AG08395 (cell line): ENCODE measurements at regions not wholly inside any gene's neighbourhood (a gene's known extent, or its start where the extent isn't known, plus 50 kb on each side); places are given as distances from the start of the nearest gene placed in this dataset.
A peak's percentile ranks its signal among the peaks of the same experiment; 100 is the strongest.

Experiments used
- DNase-seq: peaks from one replicate; pipeline ENCODE4 v3.0.0; 2012; ENCODE audit warnings: mixed read lengths, low spot score

DNA sequence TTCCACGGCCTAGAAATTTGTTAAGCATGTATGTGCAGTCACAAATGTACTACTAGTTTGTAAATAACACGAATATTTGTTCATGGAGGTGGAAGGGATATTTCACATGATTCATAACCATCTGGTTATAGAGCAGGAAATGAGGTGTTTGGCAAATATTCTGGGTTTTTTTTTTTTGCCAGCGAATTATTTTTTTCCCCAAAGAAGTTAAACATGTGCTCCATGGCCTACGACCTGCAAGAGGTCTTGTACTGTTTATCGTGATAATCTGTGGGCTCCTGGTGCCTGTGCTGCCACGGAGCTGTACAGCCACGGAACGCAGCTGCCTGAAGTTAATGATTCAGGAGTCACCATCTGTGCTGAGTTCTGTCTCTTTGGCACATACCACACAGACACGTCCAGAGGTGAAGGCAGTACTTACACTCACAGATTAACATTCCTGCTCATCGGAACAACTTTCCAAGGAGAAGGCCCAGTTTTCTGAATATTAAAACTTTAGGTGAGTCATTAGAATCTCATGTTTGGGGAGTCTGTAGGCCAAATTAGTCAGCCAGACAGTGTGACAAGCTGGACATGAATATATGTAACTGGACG, 156.3 kb downstream of the TMX1 start:
- DNase-seq = peak; percentile 63

DNA sequence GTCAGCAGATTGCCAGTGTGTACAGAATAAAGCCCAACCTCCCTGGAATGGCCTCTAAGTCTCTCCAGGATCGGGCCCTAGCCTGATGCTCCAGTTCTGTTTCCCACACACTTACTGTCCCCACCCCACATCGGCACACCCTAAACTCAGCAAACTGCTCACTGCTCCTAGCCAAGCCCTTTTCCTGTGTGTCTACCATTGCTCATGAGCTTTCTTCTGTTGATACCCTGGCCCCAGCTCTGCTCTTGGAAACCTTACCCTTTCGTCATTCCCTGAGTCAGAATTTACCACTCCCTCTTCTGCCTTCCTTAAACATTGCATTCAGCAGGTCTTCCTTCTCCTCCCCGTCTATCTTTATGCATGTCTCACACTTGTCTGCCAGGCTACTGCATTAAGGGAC, 158.9 kb downstream of the TMX1 start:
- peak; percentile 35 for DNase-seq

DNA sequence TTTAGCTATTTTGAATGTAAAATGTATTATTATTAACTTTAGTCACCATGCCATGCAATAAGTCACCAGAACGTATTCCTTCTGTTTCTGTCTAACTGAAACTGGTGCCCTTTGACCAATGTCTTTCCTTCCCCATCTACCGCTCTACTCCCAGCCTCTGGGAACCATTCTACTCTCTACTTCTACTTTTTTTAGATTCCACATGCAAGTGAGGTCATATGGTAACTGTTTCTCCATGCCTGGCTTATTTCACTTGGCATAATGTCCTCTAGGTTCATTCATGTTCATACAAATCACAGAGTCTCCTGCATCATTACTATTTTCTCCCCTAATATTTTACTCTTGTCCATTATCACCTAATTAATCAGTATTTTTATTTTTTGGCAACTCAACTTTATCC, 160.1 kb downstream of the TMX1 start:
- DNase-seq = no peak

DNA sequence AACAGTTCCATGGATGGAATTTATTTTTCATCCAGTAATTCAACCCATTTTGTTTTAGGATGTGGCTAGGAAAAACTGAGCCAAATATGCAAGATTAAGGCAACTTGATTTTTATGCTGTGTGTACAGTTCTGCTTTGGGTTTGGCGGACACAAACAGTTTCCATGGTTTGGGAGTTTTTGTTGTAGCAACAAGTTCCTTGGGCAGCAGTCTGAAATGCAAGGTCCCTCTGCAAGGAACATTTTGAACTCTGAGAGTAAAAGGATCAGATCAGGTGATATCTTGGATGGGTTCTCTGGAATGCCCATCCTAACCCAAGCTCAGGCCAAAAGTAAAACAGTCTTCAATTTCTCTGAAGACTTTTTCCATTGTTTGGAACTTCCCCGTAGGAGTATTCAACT, 161.2 kb downstream of the TMX1 start:
- DNase-seq = no peak

DNA sequence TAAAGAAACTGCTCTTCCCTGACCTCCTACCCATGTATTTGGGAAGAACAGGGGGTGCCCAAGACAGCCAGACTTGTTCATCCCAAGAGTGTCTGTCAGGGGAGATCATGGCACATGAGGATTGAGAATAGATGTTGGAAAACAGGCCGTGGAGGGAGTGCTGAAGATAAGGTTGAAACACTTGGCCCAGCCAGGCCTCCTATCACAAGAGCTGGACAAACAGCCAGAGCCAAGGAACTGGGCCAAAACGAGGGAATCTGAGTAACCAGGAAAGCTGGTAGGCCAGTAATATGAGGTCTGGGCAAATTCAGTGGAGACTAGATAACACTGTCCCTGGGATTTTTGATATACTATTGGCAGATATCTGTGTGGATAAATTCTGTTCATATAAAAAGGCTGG, 161.7 kb downstream of the TMX1 start:
- DNase-seq = no peak

DNA sequence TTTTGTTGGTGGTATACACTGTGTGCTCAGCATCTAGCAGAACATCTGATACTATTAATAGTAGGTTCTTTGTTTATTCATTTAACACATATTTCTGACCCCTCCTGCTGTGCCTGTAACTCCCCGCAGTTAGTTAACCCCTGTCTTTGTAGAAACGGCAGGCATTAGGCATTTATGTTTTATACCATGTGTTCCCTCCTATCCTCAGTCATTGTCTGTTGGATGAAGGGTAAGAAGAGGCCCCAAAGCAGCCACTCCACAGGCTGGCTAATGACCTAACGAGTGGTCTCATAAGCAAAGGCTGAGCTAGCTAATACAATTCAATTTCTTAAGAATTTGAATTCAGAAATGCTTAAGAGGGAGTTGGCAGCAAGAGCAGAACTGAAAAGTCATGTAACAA, 170.8 kb downstream of the TMX1 start:
- DNase-seq = no peak

DNA sequence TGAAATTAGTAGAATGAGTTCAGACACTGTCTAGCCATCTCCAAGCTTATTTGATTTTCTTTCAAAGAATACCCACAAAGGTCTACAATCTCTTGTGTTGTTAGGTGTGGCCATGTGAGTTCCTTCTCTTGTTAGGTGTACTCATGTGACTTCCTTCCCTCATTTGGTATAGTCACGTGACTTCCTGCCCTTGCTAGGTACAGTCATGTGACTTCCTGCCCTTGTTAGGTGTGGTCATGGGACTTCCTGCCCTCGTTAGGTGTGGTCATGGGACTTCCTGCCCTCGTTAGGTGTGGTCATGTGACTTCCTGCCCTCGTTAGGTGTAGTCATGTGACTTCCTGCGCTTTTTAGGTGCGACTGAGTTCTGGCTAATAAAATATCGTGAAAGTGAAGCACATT, 179.6 kb downstream of the TMX1 start:
- no peak for DNase-seq

DNA sequence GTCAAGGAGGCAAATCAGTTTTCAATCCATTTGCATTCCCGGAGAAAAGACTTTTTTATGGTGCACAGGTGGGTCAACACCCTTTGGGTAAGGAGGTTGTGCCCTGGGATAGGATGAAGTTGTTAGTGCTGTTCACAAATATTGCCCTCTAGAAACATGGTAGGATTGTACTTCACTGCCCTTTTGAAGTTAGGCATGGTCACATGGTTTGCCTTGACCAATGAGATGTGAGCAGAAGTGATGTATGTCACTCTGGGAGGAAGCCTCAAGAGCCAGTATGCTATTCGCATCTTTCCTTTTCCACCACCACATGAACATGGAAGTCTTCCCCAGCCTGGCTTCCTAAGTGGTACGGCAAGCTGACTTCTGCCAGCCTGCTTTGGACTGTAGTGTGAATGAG, 182.7 kb downstream of the TMX1 start:
- no peak for DNase-seq

DNA sequence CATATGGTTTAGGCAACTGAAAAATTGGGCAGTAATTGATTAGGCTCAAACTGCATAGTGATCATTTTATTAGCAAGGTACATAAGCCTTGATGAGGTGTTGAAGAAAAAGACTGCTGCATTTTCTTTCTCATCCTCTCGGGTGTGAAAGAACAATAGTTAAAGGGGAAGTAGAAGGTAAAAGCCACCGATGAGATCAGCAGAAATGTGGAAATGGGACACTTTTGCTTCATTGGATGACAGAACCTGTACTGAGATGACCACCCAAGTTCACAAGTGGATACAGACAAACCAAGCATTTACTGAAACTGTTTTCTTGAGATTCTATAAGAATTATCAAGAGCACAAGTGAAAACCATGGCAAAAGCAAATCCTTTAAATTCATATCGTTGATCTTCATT, 184.0 kb downstream of the TMX1 start:
- DNase-seq = no peak

DNA sequence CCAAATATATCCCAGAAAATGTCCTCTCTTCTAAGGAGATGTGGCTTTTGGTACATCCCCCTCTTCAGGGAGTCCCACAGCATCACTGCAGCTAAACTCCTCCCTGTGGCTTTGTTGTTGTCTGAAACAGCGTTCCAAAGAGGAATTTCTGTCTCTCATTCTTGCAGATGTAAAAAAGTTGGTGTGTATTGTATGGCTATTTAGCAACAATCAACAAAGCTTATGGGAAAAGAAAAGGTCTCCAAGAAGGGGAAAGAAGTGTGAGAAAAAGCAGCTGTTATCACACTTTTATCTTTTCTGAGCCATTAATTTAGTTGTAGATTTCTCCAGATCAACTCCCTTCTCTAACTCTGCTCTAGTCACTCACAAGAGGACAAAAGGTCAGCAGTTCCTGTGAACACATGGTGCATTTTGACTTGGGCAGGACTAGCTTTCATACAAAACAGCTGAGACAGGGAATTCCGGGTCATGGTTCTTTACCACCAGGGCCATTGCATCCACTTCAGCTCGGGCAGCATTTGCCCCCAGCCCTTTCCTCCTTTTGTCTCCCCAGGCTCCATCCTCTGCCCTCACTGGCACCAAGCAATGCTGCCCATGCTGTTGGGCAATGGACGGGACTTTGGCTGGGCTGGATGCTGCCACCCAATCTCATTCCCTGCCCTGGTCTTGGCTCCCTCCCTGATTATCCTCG, 184.7 kb downstream of the TMX1 start:
- peak; percentile 76 for DNase-seq

DNA sequence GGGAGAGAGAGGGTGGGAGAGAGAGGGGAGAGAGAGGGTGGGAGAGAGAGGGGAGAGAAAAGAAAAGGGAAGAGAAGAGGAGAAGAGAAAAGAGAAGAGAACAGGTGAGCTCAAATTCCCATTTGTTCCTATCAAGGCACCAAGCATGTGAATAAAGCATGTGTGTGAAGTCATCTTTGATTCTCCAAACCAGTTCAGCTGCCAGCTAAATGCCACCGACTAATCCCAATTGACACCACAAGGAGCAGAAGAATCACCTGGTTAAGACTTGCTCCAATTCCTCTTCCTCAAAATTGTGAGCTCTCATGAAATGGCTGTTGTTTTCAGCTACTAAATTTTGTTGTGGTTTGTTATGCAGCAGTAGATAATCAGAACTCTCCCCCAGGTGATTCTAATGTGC, 188.9 kb downstream of the TMX1 start:
- DNase-seq = no peak

DNA sequence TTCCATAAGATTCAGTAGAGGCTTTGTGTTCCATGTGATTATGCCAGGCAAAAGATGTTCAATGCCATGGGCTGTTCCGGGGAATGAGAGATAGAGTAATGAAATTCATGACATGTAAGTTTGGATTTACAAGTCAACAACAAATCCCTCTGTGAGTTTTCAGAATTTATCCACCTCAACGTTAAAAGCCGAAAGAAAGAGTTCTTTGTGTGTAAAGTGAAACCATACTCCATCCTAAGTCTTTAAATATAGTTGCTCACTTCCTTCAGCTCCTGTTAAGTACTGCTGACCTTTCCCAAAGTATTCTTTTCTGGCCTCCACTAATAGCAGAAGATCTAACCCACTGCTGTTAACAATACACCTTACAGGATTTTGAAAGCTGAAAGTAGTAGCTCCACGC, 190.0 kb downstream of the TMX1 start:
- no peak for DNase-seq

DNA sequence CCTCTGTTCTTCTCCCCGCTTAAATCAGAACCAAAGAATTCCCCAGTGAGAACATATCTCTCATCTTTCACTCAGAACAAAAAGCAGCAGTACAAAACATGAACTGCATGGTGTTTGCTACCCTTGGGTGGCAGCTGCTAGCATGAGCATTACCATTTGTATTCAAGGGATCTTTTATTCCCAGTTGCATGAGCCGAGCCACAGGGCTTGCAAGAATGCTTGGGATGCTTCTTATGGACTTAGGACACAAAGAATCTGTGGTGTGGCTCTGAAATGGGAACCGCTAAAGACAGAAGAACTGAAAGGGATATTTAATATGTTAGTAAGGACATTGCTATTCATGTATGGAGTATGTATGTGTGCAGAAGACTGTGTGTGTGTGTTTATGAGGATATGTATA, 190.6 kb downstream of the TMX1 start:
- DNase-seq = no peak

DNA sequence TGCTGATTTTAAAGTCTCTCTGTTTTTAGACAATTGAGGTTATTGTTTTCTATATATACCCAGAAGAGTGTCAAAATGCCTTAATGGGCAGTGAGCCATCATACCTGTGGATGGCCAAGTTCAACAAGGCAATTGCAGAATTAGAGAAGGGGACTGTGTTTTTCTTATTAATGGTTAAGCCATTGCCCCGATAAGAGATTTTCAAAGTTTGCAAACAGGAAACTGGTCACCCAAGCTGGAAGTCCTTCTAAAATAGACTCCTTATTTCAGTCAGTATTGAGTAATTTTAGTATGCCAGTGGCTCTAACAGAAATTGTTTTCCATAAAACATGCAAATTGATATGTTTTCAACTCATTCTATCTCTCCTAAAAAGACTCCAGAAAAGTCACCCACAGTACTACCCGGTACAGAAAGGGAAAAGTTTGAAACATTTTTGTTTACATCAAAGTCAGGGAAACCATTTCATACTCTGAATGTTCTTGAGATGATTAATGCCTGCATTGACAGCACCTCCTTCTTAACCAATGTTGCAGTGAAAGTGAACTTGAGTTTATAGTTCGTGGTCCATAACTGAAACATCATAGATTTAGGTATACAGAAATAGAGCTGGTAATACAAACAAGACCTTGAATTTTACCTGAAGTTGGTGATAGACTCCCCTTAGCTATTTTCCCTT, 191.1 kb downstream of the TMX1 start:
- no peak for DNase-seq

DNA sequence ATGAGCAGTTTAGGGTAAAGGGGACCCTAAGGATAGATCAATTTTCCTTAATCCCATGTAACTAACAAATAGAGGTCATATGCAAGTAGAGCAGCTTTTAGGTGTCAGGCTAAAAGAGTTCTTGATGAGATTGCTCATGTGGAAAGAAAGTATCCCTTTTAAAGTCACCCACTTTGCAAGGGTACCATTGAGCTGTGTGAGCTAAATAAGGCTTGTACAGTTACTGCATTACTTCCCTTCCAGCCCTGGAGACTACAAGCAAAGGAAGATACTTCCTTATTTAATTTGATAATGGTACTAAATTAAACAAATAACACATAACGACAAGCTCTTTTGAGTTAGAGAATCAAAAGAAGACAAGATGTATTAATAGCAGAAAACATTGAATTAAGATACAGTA, 191.7 kb downstream of the TMX1 start:
- no peak for DNase-seq

DNA sequence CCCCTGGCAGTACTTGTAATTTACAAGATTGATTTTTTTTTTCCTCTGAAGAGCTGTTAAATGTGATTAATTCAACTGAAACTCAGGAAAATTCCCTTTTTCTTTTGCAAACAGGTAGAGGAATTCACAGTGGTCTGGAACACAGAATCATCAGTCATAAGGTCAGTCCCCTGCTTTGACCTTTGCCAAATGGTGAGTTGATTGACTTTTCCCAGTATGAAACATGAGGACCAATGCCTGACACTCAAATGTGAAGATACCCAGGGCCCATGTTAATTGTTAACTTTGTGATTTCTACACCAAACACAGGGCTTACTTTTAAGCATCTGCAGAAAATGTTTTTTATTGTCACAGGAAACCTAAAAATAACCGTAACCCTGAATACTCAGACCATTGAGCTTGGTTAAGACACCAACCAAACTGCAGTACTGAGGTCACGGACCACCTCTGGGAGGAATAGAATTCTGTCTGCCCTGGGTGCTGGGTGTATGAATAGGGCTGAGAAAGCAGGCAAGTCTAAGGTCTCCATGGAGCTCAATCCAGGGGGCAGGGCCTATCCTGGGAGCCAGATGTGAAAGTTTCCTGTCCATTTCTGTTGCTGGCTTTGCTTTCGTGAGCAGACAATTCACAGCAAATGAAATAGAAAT, 192.4 kb downstream of the TMX1 start:
- DNase-seq = no peak

DNA sequence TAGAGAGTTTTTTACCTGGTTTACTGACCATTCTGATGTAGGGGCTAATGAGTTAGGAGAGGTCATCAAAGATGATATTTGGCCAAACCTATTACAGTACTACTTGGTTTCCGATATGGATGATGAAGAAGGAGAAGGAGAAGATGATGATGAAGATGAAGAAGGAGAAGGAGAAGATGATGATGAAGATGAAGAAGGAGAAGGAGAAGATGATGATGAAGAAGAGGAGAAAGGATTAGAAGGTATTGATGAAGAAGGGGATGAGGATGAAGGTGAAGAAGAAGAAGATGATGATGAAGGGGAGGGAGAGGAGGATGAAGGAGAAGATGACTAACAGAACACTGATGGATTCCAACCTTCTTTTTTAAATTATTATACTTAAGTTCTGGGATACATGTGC, 196.6 kb downstream of the TMX1 start:
- no peak for DNase-seq

DNA sequence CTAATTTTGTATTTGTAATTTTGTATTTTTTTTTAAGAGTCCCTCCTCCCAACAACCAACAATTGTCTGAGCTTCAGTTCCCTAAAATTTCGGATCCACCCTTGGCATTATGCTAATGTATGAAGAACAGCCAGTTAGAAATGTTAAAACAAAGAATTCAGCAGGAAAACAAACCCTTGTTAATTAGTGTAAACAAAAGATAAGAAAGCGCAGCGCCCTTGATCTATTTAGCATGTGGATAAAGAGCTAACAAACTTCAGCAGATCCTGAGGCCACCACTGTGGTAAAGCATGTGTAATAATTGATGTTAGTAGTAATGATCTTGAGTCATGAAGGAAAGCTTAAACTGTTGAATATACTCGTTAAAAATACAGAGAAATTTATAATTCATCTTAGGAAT, 199.8 kb downstream of the TMX1 start:
- no peak for DNase-seq

DNA sequence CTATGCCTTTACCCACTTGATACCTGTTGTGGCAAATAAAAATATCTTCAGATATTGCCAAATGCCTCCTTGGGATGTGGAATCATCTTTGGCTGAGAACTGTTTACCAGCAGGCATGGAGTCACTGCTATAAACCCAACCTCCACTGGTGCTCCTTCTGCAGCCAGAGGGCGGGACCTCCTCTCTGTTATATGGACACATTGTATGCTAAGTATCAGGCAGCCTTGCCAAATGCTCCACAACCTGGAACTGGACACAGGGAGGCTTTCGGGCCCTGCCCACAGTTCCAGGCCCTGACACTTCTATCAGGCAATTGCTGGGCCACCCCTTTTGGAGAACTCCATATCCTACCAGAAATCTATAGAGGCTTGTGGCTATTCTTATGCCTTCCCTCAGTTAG, 201.0 kb downstream of the TMX1 start:
- no peak for DNase-seq

DNA sequence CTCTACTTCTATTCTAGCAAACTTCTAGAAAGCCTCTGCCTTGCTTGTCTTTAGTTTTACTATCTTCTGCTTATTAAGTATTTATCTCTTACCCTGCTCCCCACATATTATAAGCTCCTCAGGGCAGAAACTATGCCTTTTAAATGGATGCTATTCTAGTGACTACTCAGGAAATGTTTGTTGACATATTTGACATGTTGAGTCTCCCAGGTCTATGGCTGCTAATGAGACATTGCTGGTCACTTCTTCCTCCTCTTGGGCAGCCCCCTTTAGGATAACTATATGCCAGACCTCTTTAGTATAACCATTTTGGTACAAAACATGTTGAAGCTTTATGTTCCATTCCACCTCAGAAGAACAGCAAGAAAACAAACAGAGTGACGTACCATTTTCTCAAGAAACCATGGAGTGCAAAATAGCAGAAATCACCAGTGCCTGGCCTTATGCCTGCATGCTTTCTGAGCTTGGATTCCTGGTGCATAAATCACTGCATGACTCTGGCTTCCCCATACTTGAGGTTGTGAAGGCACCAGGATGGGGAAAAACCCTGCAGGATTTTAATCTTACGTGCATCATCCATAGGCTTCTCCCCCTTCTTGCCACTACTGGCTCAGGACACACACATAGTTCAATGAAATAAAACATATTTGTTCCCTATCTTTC, 202.6 kb downstream of the TMX1 start:
- DNase-seq = peak; percentile 88

DNA sequence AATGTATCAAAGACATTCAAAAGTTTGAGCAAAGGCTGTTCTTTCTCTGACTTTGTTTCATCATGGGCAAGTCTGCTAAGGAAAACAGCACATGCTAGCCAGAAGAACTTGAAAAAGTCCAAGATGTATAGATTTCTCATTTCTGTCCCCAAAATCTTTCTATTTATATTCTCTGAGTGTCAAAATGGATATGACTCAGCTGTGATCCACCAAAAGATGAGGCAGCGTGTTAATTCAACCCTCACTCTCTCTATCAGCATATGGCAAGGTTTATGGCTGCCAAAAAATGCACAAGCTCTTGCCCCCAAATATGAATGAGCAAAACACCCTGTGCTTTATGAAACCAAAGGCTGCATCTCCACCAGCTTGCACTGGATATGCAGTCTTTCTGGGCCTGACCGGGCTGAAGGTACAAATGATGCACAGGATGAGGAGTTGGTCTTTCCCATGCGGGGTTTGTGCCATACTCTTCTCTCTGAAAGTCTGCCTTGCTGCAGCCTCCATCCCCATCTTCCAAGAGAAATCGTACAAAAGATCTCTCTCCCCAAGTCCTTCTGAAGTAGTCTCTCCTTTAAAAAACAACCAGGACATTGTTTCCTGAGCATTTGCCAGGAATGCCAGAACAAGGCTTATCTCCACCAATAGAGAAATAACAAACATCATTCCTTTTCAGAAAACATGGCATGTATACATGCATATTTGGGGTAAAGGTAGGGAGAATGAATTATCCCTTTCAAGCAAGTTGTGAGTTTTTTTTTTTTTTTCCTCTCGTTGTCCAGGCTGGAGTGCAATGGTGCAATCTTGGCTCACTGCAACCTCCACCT, 203.4 kb downstream of the TMX1 start:
- peak; percentile 13 for DNase-seq
